H9 (cell line): ENCODE measurements at regions not wholly inside any gene's neighbourhood (a gene's known extent, or its start where the extent isn't known, plus 50 kb on each side); places are given as distances from the start of the nearest gene placed in this dataset.

ENCODE experiments used
- DNase-seq: peaks from one replicate; pipeline ENCODE4 v3.0.0-alpha.2; 2017
- H2AFZ ChIP-seq: one replicate; pipeline ENCODE4 v1.6.1; 2013; ENCODE audit warnings: mild to moderate bottlenecking, low read length, control low read depth, moderate library complexity
- H2AK5ac ChIP-seq: 2 replicates; pipeline ENCODE4 v1.6.1; 2013; ENCODE audit warnings: low read length, control low read depth, mixed read lengths; ENCODE audit not compliant: insufficient read length
- H2BK120ac ChIP-seq: one replicate; pipeline ENCODE4 v1.6.1; 2013; ENCODE audit warnings: low read depth, mild to moderate bottlenecking, low read length, control low read depth, inconsistent platforms; ENCODE audit not compliant: poor library complexity, severe bottlenecking
- H2BK12ac ChIP-seq: 2 replicates; pipeline ENCODE4 v1.6.1; 2013; ENCODE audit warnings: low read length, control low read depth, mixed read lengths, low read depth; ENCODE audit not compliant: insufficient read length
- H2BK15ac ChIP-seq: 2 replicates; pipeline ENCODE4 v1.6.1; 2013; ENCODE audit warnings: low read depth, low read length, control low read depth
- H2BK20ac ChIP-seq: one replicate; pipeline ENCODE4 v1.6.1; 2013; ENCODE audit warnings: low read depth, mild to moderate bottlenecking, low read length, control low read depth, inconsistent platforms; ENCODE audit not compliant: poor library complexity, severe bottlenecking
- H2BK5ac ChIP-seq: 2 replicates; pipeline ENCODE4 v1.6.1; 2013; ENCODE audit warnings: low read length, control low read depth, mixed read lengths; ENCODE audit not compliant: insufficient read length
- H3K14ac ChIP-seq: 2 replicates; pipeline ENCODE4 v1.6.1; 2013; ENCODE audit warnings: low read length, control low read depth; ENCODE audit not compliant: insufficient read depth
- H3K18ac ChIP-seq: 2 replicates; pipeline ENCODE4 v1.6.1; 2013; ENCODE audit warnings: low read depth, mild to moderate bottlenecking, mixed read lengths, low read length, control low read depth; ENCODE audit not compliant: insufficient read length
- H3K23ac ChIP-seq: 2 replicates; pipeline ENCODE4 v1.6.1; 2013; ENCODE audit warnings: low read length, control low read depth, mixed read lengths, low read depth; ENCODE audit not compliant: insufficient read length
- H3K23me2 ChIP-seq: 2 replicates; pipeline ENCODE4 v1.6.1; 2013; ENCODE audit warnings: low read depth, mild to moderate bottlenecking, mixed read lengths, low read length, control low read depth; ENCODE audit not compliant: insufficient read length, poor library complexity, severe bottlenecking
- H3K27ac ChIP-seq: 2 replicates; pipeline ENCODE4 v1.5.1; 2013; ENCODE audit warnings: low read length, control low read depth, mixed read lengths, low read depth; ENCODE audit not compliant: insufficient read length
- H3K27me3 ChIP-seq: 2 replicates; pipeline ENCODE4 v1.6.1; 2013; ENCODE audit warnings: low read length, control low read depth, inconsistent platforms; ENCODE audit not compliant: insufficient read depth
- H3K4ac ChIP-seq: 2 replicates; pipeline ENCODE4 v1.6.1; 2013; ENCODE audit warnings: low read depth, mild to moderate bottlenecking, control low read depth, inconsistent platforms, low read length, moderate library complexity
- H3K4me1 ChIP-seq: 2 replicates; pipeline ENCODE4 v1.6.1; 2013; ENCODE audit warnings: low read length, control low read depth, inconsistent platforms; ENCODE audit not compliant: insufficient read depth
- H3K4me2 ChIP-seq: 2 replicates; pipeline ENCODE4 v1.6.1; 2013; ENCODE audit warnings: low read length, control low read depth, mixed read lengths; ENCODE audit not compliant: insufficient read length, insufficient read depth
- H3K56ac ChIP-seq: 2 replicates; pipeline ENCODE4 v1.6.1; 2013; ENCODE audit warnings: low read depth, mild to moderate bottlenecking, mixed read lengths, low read length, control low read depth; ENCODE audit not compliant: insufficient read length
- H3K79me1 ChIP-seq: 2 replicates; pipeline ENCODE4 v1.6.1; 2013; ENCODE audit warnings: low read depth, mild to moderate bottlenecking, moderate library complexity, low read length, control low read depth, inconsistent platforms; ENCODE audit not compliant: insufficient read depth, poor library complexity, severe bottlenecking
- H3K79me2 ChIP-seq: 2 replicates; pipeline ENCODE4 v1.6.1; 2013; ENCODE audit warnings: low read length, control low read depth, inconsistent platforms; ENCODE audit not compliant: insufficient read depth
- H3K9ac ChIP-seq: 2 replicates; pipeline ENCODE4 v1.6.1; 2013; ENCODE audit warnings: low read length, control low read depth, mixed read lengths; ENCODE audit not compliant: insufficient read length; ENCODE audit errors: extremely low read depth
- H3K9me3 ChIP-seq: one replicate; pipeline ENCODE4 v1.6.1; 2013; ENCODE audit warnings: low read depth, low read length, inconsistent platforms; ENCODE audit not compliant: control insufficient read depth
- H3T11ph ChIP-seq: one replicate; pipeline ENCODE4 v1.6.1; 2013; ENCODE audit warnings: mild to moderate bottlenecking, low read length, control low read depth, inconsistent platforms
- H4K20me1 ChIP-seq: one replicate; pipeline ENCODE4 v1.6.1; 2013; ENCODE audit not compliant: control insufficient read depth, insufficient read length, insufficient read depth
- H4K5ac ChIP-seq: 2 replicates; pipeline ENCODE4 v1.6.1; 2013; ENCODE audit warnings: low read depth, mild to moderate bottlenecking, mixed read lengths, low read length, control low read depth; ENCODE audit not compliant: insufficient read length
- H4K8ac ChIP-seq: replicated peaks from 2 replicates; pipeline ENCODE4 v1.6.1; 2013; ENCODE audit warnings: low read length, control low read depth, mixed read lengths, low read depth; ENCODE audit not compliant: insufficient read length
- H4K91ac ChIP-seq: 2 replicates; pipeline ENCODE4 v1.6.1; 2013; ENCODE audit warnings: low read depth, mild to moderate bottlenecking, moderate library complexity, mixed read lengths, low read length, control low read depth; ENCODE audit not compliant: insufficient read length
- H3K27ac Mint-ChIP-seq, 3 experiments: 2 replicates in 2 of 3; 3 replicates in 1 of 3; pipeline ENCODE4 v1.8.0; 2020 to 2021; ENCODE audit warnings: mixed read lengths in 3 of 3, mild to moderate bottlenecking in 1 of 3, moderate library complexity in 1 of 3
- H3K27me3 Mint-ChIP-seq: 2 replicates; pipeline ENCODE4 v1.8.0; 2021; ENCODE audit warnings: low read depth, mild to moderate bottlenecking, moderate library complexity, mixed read lengths
- H3K36me3 Mint-ChIP-seq, 3 experiments: 2 replicates in 2 of 3; 3 replicates in 1 of 3; pipeline ENCODE4 v1.8.0; 2020 to 2021; ENCODE audit warnings: low read depth in 3 of 3, mixed read lengths in 3 of 3; ENCODE audit not compliant: insufficient read depth in 1 of 3
- H3K4me1 Mint-ChIP-seq, 2 experiments: 2 replicates each; pipeline ENCODE4 v1.8.0; 2020; ENCODE audit warnings: mixed read lengths in 2 of 2
- H3K4me3 Mint-ChIP-seq, 2 experiments: 2 replicates in 1 of 2; 3 replicates in 1 of 2; pipeline ENCODE4 v1.8.0; 2020 to 2021; ENCODE audit warnings: mild to moderate bottlenecking in 2 of 2, mixed read lengths in 2 of 2, moderate library complexity in 1 of 2
- H3K9me3 Mint-ChIP-seq, 2 experiments: 2 replicates in 1 of 2; 3 replicates in 1 of 2; pipeline ENCODE4 v1.8.0; 2020; ENCODE audit warnings: mild to moderate bottlenecking in 2 of 2, mixed read lengths in 2 of 2, moderate library complexity in 1 of 2
- CTCF ChIP-seq: fragments of 200-600 bp; sonication (generic); conservative IDR thresholded peaks from 3 replicates; pipeline ENCODE4 v1.8.0; 2021; ENCODE audit warnings: antibody characterized with exemption, mild to moderate bottlenecking
- WGBS: extraction: QIAGEN DNeasy Blood & Tissue Kit; methylation state at CpG from one replicate; pipeline ENCODE4 v1.1.7; 2013; ENCODE audit warnings: missing lambda C conversion rate, low lambda C conversion rate, mixed read lengths; ENCODE audit not compliant: insufficient read length; ENCODE audit errors: extremely low coverage; 5-methylcytosine and 5-hydroxymethylcytosine counted together

DNA sequence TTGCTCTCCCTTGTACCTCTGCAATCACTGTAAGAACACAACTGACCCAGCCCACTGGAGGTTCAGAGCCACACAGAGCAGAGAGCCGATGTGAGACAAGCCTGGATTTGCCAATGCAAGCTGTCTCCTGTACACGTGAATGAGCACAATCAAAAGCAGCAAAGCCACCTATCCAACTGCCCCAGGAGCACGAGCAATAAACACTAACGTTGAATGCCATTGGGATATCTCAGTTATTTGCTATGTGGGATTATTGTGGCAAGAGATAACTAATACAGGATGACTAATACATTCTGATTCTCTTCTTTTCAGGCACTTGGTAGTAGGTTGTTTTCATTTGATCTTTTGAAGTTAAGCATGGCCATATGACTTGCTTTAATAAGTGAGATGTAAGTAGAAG is 85.2 kb upstream of the FAM216B start:
- Histone ChIP-seq H4K91ac (no peak overlapping the region), H3K23me2 (no peaks in the 10 kb centered on the region), H3K56ac (no peak overlapping the region), H3K18ac (no peak overlapping the region), H2BK15ac (no peak overlapping the region), H3K9me3 (no peaks in the 10 kb centered on the region), H3K4me1 (no peaks in the 10 kb centered on the region), H3K14ac (0 out of 2 replicates have a peak overlapping the region, but pooled peaks have one; percentile 35), H3K23ac (no peak overlapping the region), H4K8ac (no peak overlapping the region), H3K9ac (no peak overlapping the region), H3K79me1 (no peaks in the 10 kb centered on the region), H2AK5ac (no peak overlapping the region), H2BK20ac (no peak overlapping the region), H3T11ph (no peak overlapping the region), H3K4me2 (no peak overlapping the region), H3K27ac (no peak overlapping the region), H2BK12ac (no peak overlapping the region), H4K20me1 (no peaks in the 10 kb centered on the region), H3K79me2 (no peaks in the 10 kb centered on the region), H2BK120ac (no peak overlapping the region), H2BK5ac (no peak overlapping the region), H4K5ac (no peak overlapping the region), H3K4ac (no peak overlapping the region), H3K27me3 (no peaks in the 10 kb centered on the region), H2AFZ (no peak overlapping the region)
- H3K9me3 Mint-ChIP-seq, result no peaks in the 10 kb centered on the region; a peak in 1 of 5 replicates
- H3K27me3 Mint-ChIP-seq, result no peaks in the 10 kb centered on the region
- H3K27ac Mint-ChIP-seq, result no peak overlapping the region; a peak in 1 of 7 replicates
- no peaks in the 10 kb centered on the region for H3K4me1 Mint-ChIP-seq
- H3K36me3 Mint-ChIP-seq, result no peaks in the 10 kb centered on the region; a peak in 1 of 7 replicates
- no peak for TF ChIP-seq CTCF
- H3K4me3 Mint-ChIP-seq, result no peak overlapping the region
- DNase-seq, result no peak
- WGBS, result no CpG with 5 or more reads among the region's 4 CpGs
